ELR (cell line): ENCODE measurements at regions not wholly inside any gene's neighbourhood (a gene's known extent, or its start where the extent isn't known, plus 50 kb on each side); places are given as distances from the start of the nearest gene placed in this dataset.
"Not testable (repeated sequence)": the region's sequence is repeated elsewhere in the genome, so short reads cannot be mapped to it uniquely, and the experiment has no call there.

Source experiments
- DNase-seq: peaks from one replicate; pipeline ENCODE4 v3.0.0-alpha.2; 2015; ENCODE audit warnings: low read depth

GRCh38 chr12:115394496-115395220 is 710.7 kb upstream of the TBX3 start:
- peak; percentile 9 for DNase-seq

- DNase-seq = no peak
Observed at GRCh38 chr12:115388139-115388538, 704.2 kb upstream of the TBX3 start.

- no peak for DNase-seq
Observed at GRCh38 chr12:115387467-115387901, 703.5 kb upstream of the TBX3 start.

GRCh38 chr12:115386946-115387345 is 703.0 kb upstream of the TBX3 start:
- no peak for DNase-seq

- DNase-seq = no peak
Observed at GRCh38 chr12:115385141-115385540, 701.2 kb upstream of the TBX3 start.

GRCh38 chr12:115384391-115384790 is 700.4 kb upstream of the TBX3 start:
- DNase-seq = peak; percentile 6

GRCh38 chr12:115383668-115384067 is 699.7 kb upstream of the TBX3 start:
- DNase-seq = peak; percentile 45

GRCh38 chr12:115382681-115383080 is 698.7 kb upstream of the TBX3 start:
- DNase-seq = no peak

- no peak for DNase-seq
Observed at GRCh38 chr12:115380546-115381120, 696.7 kb upstream of the TBX3 start.

- no peak for DNase-seq
Observed at GRCh38 chr12:115378291-115378690, 694.3 kb upstream of the TBX3 start.

- DNase-seq = no peak
Observed at GRCh38 chr12:115377779-115378178, 693.8 kb upstream of the TBX3 start.

- DNase-seq = no peak
Observed at GRCh38 chr12:115377230-115377629, 693.3 kb upstream of the TBX3 start.

GRCh38 chr12:115375186-115375991 is 691.4 kb upstream of the TBX3 start:
- peak; percentile 80 for DNase-seq

GRCh38 chr12:115374480-115375185 is 690.7 kb upstream of the TBX3 start:
- DNase-seq = peak; percentile 30

GRCh38 chr12:115371711-115372110 is 687.7 kb upstream of the TBX3 start:
- no peak for DNase-seq

GRCh38 chr12:115370650-115371049 is 686.7 kb upstream of the TBX3 start:
- DNase-seq = no peak

- DNase-seq = no peak
Observed at GRCh38 chr12:115370207-115370606, 686.2 kb upstream of the TBX3 start.

- not testable (repeated sequence) for DNase-seq
Observed at GRCh38 chr12:115366277-115366676, 682.3 kb upstream of the TBX3 start.

GRCh38 chr12:115365765-115366164 is 681.8 kb upstream of the TBX3 start:
- not testable (repeated sequence) for DNase-seq

- no peak for DNase-seq
Observed at GRCh38 chr12:115364921-115365320, 680.9 kb upstream of the TBX3 start.

GRCh38 chr12:115362339-115362976 is 678.5 kb upstream of the TBX3 start:
- DNase-seq = peak; percentile 33

GRCh38 chr12:115357681-115358080 is 673.7 kb upstream of the TBX3 start:
- DNase-seq = no peak
